GM12878 (cell line): ENCODE measurements at regions not wholly inside any gene's neighbourhood (a gene's known extent, or its start where the extent isn't known, plus 50 kb on each side); places are given as distances from the start of the nearest gene placed in this dataset.

Experiments used
- CREB1 ChIP-seq: IDR thresholded peaks from 2 replicates; pipeline ENCODE4 v1.6.1; 2012; ENCODE audit warnings: low read depth, mild to moderate bottlenecking, inconsistent platforms
- EP300 ChIP-seq, 2 experiments: fragments of 150-350 bp in 1 of 2; IDR thresholded peaks; 2 replicates each; pipeline ENCODE4 v1.6.1; 2011 to 2012; ENCODE audit warnings: low read depth in 2 of 2, low read length in 2 of 2, borderline replicate concordance in 1 of 2, improper control_type of control experiment in 1 of 2, inconsistent platforms in 1 of 2; ENCODE audit not compliant: control insufficient read depth in 1 of 2
- EZH2 ChIP-seq: IDR thresholded peaks from 2 replicates; pipeline ENCODE4 v1.6.1; 2012; ENCODE audit warnings: low read depth, mild to moderate bottlenecking, control low read depth, inconsistent platforms, low read length, borderline replicate concordance; ENCODE audit not compliant: control insufficient read depth
- NFYB ChIP-seq: IDR thresholded peaks from 2 replicates; pipeline ENCODE4 v1.6.1; 2011; ENCODE audit warnings: low read depth, mild to moderate bottlenecking, low read length, improper control_type of control experiment, moderate library complexity; ENCODE audit not compliant: insufficient read depth
- RELA ChIP-seq: fragments of 450-650 bp; IDR thresholded peaks from 2 replicates; pipeline ENCODE4 v1.8.0; 2014; ENCODE audit warnings: borderline replicate concordance; ENCODE audit not compliant: partially characterized antibody
- SIN3A ChIP-seq: IDR thresholded peaks from 2 replicates; pipeline ENCODE4 v1.6.1; 2012; ENCODE audit warnings: low read depth, low read length, improper control_type of control experiment
- SMAD1 ChIP-seq: fragments of 450-650 bp; IDR thresholded peaks from 2 replicates; pipeline ENCODE4 v1.6.1; 2018; ENCODE audit warnings: mild to moderate bottlenecking, low read depth; ENCODE audit not compliant: partially characterized antibody
- TAF1 ChIP-seq: IDR thresholded peaks from 2 replicates; pipeline ENCODE4 v1.6.1; 2011; ENCODE audit warnings: mild to moderate bottlenecking, low read depth, low read length, borderline replicate concordance
- TBL1XR1 ChIP-seq: IDR thresholded peaks from 2 replicates; pipeline ENCODE4 v1.6.1; 2012; ENCODE audit warnings: low read depth, low read length, improper control_type of control experiment
- USF2 ChIP-seq: IDR thresholded peaks from 2 replicates; pipeline ENCODE4 v1.6.1; 2011; ENCODE audit warnings: low read depth, low read length, improper control_type of control experiment, borderline replicate concordance
- ZNF384 ChIP-seq: IDR thresholded peaks from 2 replicates; pipeline ENCODE4 v1.6.1; 2012; ENCODE audit warnings: low read depth, mild to moderate bottlenecking, low read length, improper control_type of control experiment, borderline replicate concordance
- ZSCAN29 ChIP-seq: fragments of 450-650 bp; IDR thresholded peaks from 2 replicates; pipeline ENCODE4 v1.6.1; 2017; ENCODE audit warnings: mild to moderate bottlenecking, moderate library complexity
- TF ChIP-seq, protein P1 (sequence below), 3 experiments: IDR thresholded peaks in 2 of 3; conservative IDR thresholded peaks in 1 of 3; 2 replicates each; pipeline ENCODE4 v1.5.1; 2011; ENCODE audit warnings: low read depth in 3 of 3, low read length in 3 of 3, mild to moderate bottlenecking in 3 of 3, control low read depth in 2 of 3, moderate library complexity in 2 of 3, inconsistent platforms in 1 of 3, mixed read lengths in 1 of 3; ENCODE audit not compliant: control insufficient read depth in 2 of 3, insufficient read depth in 1 of 3; ENCODE audit errors: extremely low read depth in 1 of 3

DNA sequence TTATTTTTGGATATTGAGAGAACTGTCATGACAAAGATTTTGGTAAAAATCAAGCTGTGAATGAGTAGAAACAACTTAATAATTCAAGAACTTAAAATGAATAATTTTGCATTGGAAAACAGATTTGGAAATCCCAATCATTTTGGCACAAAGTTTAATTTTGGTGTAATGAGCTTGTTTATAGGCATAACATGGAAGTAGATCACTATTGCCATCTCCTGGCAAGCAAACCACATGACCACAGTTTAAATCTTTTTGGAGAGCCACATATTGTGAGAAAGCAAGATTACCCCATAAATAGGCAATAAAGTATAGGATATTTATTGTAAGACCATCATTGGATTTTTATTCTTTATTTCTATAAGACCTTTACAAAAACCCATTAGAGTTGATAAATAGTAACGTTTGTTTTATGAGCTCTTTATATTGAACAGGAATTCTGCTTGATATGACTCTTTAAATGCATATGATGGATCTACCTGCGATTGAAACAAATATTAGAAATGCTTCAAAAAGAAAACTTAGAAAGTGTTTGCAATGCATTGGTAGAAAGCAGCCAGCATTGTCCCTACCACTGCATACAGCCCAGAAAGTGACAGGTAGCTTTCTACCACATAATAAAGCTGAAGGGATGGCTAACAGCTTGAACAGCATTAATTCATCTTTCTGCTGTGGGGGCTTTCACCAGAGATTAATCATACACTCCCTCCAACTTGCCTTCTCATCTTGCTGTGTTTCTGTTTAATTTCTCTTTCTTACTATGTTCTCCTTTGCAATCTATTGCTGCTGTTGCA, 766.8 kb downstream of the TBL1XR1 start:
- TF ChIP-seq NFYB (no peak), EP300 (IDR thresholded peaks at IDR 0.05; ENCODE audit: borderline replicate concordance in 1 of 2, control insufficient read depth in 1 of 2, low read depth in 2 of 2, low read length in 2 of 2) (no peak), TBL1XR1 (no peak), EZH2 (no peak), SMAD1 (no peak), SIN3A (no peak), ZSCAN29 (no peak), USF2 (no peak), CREB1 (no peak), TAF1 (no peak), RELA (no peak), ZNF384 (no peak)
- TF ChIP-seq, protein P1, sequence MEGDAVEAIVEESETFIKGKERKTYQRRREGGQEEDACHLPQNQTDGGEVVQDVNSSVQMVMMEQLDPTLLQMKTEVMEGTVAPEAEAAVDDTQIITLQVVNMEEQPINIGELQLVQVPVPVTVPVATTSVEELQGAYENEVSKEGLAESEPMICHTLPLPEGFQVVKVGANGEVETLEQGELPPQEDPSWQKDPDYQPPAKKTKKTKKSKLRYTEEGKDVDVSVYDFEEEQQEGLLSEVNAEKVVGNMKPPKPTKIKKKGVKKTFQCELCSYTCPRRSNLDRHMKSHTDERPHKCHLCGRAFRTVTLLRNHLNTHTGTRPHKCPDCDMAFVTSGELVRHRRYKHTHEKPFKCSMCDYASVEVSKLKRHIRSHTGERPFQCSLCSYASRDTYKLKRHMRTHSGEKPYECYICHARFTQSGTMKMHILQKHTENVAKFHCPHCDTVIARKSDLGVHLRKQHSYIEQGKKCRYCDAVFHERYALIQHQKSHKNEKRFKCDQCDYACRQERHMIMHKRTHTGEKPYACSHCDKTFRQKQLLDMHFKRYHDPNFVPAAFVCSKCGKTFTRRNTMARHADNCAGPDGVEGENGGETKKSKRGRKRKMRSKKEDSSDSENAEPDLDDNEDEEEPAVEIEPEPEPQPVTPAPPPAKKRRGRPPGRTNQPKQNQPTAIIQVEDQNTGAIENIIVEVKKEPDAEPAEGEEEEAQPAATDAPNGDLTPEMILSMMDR (IDR thresholded peaks at IDR 0.05 in 2 of 3, conservative IDR thresholded peaks at IDR 0.05 in 1 of 3; ENCODE audit: control insufficient read depth in 2 of 3, extremely low read depth in 1 of 3, insufficient read depth in 1 of 3, low read depth in 3 of 3, low read length in 3 of 3), result peak; percentile 29 to 49 (median 31); a peak in 4 of 6 replicates
